HG03175 (cell line): ENCODE measurements at regions not wholly inside any gene's neighbourhood (a gene's known extent, or its start where the extent isn't known, plus 50 kb on each side); places are given as distances from the start of the nearest gene placed in this dataset.

Experiments
- ATAC-seq: cut with Tn5 transposase; IDR thresholded peaks from one replicate; pipeline ENCODE4 v1.9.1; 2021; ENCODE audit warnings: mild to moderate bottlenecking, moderate library complexity; ENCODE audit not compliant: unreplicated experiment

DNA sequence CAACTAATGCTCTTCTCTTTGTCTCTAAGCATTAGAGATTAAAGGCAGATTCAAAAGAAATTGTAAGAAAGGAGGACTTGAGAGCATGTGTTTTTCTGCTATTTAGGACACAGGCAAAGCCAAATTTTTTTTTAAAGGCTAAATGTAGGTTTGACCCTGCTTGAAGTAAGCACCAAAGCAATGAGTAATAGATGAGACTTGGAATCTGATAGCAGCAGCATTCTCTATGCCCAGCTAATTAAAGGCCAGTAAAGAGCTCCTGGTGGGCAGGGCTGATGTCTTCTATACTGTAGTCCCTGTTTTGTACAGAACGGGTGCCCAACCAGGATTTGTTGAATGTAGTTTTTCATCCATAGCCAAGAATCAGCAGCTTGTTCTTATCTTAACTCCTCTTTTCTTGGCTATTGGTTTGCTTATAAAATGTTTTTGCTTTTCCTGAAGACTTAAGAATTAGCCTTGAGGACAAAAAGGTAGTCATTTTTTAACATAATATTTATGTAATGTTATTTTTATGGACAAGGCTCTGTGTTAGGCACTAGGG, 179.6 kb downstream of the LMO4 start:
- ATAC-seq: no peak

DNA sequence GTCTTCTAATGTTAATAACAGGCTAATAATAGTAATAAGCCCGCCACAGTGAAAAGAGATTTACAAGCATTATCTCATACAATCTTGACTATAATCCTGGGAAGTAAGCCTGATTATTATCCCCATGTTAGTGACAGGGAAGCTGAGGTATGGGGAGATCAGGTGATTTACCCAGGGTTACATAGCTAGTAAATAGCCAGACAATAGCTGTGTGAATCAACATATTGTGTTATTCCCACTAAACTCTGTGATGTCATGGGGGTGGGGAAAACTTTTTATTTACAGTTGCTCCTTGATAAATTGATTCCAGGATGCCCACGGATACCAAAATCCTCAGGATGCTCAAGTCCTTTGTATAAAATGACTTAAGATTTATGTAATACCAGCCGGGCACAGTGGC, 181.9 kb downstream of the LMO4 start:
- ATAC-seq: no peak

DNA sequence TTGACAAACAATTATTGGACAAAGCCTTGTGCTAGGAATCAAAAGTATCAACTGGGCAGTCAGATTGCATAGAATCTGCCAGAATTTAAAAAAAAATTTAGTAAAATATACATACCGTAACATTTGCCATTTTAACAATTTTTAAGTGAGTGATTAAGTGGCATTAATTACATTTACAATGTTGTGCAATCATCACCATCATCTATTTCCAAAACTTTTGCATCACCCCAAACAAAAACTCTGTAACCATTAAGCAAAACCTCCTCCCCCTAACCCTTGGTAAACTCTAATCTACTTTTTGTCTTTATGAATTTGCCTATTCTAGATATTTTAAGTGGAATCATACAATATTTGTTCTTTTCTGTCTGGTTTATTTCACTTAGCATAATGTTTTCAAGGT, 182.8 kb downstream of the LMO4 start:
- no peak for ATAC-seq

DNA sequence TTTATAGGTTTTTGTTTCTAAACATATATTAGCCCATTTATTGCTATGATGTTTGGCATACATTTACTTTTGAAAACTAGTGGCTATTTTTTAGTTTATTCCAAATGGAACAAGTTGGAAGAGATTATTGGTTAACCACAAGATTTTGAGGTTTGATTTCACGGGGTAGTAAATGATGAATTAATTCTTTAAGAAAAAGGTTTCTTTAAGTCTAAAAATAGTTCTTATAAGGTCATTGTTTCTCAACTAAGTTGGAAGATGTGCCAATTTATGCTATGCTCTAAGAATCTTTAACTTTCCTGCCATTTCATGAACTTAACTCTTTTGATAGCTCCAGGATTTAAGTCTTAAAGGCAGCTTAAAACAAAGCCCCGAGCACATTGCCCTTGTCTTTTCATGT, 183.8 kb downstream of the LMO4 start:
- ATAC-seq: no peak

DNA sequence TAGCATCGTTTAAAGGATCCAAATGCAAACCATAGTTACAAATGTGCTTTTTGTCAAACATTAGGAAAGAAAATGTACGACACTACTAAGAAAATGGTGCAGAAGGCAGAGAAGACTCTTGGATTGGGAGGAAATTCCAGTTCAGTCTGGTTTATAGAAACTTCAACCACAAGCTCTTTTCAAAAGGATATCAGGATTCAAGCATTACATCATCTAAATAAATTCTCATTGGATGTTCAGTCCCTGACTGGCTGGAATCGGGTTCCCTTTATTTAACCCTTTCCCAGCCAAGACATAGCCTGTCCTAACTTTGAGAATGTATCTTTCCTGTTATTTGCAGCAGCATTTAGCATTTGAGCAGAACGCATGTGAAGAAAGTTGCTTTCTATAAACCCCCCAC, 184.6 kb downstream of the LMO4 start:
- ATAC-seq: no peak

DNA sequence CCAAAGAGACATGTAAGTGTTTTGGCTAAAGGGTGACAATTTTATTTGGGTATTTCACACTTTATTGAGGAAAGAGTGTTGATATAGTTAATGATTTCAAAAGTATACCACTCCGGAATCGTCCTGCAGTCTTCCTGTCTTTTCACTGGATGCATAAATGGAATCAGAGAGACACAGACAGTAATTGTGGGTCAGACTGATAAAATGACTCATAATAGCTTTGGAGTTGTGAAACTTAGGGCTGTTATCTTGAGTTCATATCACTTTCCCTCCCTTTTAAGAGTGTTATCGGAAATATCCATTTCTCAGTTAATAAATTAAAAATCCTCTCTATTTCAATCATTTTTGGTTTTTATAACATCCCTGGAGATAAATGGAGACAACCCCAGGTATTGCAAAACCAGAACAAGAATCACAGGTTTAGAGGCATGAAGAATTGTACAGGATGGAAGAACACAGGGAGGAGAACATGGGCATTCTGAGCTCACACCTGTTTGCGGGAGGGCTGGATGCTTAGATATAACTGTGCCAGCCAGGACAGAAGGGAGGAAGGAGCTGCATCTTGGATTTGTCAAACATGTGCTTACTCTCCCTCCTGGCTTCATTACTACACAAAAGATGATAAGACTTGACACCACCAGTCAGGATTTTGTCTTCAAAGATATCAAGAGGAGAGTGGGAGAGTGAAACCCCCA, 185.4 kb downstream of the LMO4 start:
- ATAC-seq: no peak

DNA sequence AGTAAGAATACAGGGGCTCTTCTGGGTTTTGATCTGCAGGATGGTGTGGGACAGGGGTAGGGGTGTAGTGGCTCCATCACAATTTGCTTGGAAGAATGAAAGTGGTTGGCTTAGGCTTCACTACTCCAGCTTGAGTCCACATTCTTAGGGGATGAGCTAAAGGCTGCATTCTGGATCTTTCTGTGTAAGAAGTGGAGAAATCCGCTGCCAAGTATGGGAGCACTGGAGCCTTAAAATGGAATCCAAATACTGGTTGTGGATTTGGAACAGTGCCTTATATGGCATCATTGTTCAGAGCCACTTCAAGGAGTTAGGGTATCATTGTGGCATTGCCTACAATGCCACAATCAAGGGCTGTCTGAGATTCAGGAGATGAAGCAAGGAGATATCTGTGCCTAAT, 187.1 kb downstream of the LMO4 start:
- no peak for ATAC-seq

DNA sequence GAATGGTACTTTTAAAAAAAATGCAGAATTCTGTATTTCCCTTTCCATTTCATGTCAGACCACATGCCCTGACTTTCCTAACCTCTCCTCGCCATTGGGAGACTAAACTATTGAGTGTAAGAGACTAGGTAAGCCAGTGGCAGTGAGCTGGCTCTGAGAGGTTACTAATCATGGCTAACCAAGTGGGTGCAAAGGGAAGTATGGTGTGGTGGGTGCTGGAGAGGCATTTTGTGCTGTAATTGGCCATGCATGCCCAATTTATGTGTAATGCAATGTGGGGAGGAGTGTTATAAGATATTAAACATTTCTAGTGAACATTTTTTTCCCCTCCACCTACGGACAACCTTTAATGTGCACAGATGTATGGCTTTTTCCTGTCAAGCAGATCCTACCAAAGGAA, 190.1 kb downstream of the LMO4 start:
- ATAC-seq: no peak

DNA sequence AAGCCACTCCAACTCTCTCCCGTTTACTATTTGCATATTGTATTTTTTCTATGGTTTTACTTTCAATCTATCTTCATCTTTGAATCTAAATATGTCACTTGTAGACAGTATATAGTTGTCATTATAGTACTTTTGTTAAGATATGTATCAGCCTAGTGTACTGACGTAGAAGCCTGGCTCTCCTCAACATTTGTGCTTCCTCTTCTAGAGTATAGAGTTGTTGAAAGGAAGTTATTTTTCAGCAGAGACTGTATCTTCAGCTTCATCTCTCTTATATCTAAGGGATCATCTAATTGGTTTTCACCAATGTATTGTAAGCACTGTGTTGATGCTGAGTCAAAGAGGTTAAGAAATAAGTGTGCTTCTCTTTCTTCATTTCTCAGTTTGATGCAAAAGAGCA, 192.8 kb downstream of the LMO4 start:
- ATAC-seq: no peak

DNA sequence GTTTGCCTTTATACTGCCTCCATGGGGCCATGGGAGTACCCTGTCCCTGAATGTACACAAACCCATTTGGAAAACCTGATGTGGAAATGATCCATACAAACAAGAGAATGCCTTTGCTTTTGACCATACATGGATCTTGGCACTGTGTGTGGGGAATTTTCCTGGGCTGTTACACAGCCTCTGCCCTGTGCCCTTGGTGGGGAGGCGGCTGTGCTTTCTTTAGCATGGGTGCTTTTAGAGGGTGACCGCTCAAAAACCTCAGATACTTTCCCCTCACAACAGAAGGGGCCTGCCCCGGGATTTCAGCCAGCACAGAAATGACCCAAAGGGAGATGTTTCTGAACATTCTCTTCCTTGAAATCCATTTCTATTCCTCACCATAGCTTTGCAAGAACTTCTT, 194.8 kb downstream of the LMO4 start:
- no peak for ATAC-seq

DNA sequence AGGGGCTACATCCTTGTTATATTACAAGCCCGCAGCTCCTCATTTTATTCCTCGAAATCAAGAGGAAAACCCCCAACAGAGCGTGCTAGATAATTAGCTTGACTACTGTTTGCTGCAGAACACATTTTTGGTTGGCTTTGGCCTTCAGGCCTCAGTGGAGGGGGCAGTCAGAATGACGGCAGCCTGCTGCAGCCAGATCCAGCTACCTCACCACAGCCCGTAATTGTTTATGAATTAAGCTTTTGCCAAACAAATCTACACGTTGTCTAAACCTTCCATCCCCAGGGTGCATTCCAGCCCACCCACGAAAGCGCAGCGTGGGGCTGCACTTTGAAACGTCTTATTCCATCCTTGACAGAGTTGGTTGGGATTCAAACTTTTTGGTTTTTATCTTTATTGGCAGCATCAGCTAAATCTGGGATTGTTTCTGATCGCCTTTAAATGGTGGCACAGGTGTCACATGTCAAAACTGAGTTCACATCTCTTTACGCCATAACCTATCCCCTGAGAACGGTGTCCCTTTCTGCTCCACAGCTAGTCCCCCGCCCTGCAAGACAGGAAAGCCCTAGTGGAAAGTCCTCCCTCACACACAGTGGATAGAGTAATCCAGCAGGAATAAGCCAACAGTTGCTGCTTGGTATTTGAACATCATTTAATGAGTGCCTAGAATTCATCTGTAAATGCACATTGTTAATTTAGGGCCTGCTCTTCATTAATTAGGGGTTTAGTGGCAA, 195.5 kb downstream of the LMO4 start:
- no peak for ATAC-seq

DNA sequence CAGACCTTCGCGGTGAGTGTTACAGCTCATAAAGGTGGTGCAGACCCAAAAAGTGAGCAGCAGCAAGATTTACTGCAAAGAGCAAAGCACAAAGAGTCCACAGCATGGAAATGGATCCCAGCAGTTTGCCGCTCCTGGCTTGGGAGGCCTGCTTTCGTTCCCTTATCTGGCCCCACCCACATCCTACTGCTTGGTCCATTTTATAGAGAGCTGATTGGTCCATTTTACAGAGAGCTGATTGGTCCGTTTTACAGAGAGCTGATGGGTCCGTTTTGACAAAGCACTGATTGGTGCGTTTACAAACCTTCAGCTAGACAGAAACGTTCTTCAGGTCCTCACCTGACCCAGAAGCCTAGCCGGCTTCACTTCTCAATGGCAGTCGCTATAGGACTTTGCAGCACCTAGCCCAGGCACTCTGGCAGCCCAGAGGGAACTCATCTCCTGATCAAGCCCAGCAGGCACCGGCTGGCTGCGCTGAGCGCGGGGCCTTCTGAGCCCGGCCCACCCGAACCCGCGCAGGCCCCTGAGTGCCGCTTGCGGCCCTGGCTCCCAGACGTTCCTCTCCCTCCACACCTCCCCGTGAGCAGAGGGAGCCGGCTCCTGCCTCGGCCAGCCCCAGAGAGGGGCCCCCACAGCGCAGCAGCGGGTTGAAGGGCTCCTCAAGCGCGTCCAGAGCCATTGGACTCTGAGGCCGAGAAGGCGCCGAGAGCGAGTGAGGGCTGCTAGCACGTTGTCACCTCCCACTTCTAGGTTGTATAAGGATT, 200.3 kb downstream of the LMO4 start:
- no peak for ATAC-seq

DNA sequence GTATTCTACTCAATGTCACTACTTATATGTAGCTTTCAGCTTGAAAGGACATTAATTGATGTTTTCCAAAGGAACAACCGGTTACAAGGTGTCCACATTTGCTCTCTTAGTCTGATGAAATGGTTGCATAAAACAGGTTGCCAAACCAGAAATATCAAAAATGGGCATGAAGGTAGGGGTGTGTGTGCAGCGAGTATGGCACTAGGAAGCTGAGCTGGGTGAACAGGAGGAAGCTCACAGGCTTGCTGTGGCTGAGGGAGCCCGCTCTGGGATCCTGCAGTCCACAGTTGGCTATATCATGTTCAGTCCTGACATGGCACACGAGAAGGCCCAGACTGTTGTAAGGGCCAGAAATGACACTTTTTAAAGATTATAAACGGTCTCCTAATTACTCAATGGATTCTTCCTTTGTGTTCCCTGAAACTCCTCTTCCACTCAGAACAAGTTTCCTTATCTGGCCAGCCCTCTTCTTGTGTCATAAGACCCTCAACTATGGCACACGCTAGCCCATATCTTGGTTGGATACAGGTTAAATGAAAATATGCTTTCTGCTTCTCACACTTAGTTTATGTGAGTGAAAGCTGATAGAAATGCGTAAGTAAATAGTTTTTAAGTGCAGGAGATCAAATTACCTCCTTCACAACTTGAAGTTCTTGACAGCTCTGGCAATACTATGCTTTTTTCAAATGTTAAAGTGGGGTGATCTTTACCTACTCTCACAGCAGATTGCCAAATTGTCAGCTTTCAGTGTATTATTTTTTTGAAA, 201.5 kb downstream of the LMO4 start:
- ATAC-seq: no peak

DNA sequence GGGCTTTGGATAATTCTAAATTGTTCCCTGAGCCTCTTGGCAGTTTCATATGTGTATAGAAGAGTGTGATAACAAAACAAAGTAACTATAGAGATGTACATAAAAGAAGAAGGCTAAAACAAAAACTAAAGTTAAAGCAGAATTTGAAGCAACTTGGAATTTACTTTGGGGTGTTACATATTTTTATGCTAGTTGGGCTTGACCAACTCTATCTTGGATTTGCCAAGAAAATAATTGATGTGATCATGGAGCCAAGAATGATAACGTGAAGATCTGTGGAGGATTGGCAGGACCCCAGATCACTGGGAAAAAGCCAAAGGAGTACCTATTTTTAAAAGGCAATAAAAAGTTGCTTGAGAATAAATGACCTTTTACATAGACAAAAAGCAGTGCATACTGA, 206.9 kb downstream of the LMO4 start:
- no peak for ATAC-seq

DNA sequence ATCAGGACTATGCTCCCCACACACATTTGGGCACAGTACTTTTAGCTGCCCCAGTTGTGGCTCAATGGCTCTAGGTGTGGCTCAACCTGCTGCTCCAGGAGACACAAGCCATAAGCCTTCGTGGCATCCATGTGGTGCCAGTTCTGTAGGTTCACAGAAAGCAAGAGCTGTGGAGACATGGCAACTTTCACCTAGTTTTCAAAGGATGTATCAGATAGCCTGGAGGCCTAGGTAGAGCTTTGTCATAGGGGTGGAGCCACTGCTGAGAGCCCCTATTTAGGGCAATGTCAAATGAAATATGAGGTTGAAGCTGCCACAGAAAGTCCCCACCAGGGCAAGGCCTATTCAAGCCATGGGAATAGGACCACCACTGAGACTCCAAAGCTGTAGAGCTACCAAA, 210.5 kb downstream of the LMO4 start:
- ATAC-seq: no peak

DNA sequence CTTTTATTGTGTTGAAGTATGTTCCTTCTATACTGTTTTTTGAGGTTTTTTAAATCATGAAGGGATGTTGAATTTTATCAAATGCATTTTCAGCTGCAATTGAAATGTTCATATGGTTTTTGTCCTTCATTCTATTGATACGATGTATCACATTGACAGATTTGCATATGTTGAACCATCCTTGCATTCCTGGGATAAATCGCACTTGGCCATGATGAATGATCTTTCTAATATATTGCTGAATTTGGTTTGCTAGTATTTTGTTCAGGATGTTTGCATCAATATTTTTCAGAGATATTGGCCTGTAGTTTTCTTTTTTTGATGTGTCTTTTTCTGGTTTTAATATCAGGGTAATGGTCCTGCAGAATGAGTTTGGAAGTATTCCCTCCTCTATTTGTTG, 214.0 kb downstream of the LMO4 start:
- ATAC-seq: no peak

DNA sequence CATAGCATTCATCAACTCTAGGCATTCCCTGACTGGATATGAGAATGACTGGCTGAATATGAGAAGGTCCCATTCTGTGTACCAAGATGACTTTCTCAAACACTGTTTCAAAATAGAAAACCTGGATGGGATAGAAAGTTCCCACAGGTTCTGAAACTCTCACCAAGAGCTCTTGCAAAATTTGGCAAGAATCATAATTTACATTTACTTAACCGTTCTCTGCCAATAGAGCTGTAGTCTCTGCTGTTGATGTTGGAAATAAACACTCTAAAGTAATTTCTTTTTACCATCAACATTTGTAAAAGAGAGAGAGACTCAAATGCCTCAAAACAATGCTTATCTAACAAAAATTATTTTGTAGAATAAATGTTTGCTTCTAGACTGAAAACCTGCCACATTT, 221.1 kb downstream of the LMO4 start:
- no peak for ATAC-seq

DNA sequence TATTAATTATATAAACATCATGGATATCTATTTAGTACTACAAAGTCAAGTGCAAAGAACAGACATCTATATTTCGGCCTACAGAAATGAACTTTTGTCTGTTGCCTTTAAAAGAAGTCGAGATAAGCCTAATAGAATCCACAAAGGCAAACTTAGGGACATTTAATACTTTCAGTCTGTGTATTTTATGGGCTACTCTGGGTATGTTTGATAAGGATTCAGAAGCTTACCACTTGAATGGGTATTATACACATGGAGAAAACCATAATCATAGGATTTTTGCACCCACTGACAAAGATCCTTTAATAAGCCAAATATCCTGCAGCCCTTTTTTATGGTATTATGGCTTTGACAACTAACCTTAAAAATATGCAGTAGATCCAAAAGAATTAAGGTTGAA, 224.8 kb downstream of the LMO4 start:
- no peak for ATAC-seq

DNA sequence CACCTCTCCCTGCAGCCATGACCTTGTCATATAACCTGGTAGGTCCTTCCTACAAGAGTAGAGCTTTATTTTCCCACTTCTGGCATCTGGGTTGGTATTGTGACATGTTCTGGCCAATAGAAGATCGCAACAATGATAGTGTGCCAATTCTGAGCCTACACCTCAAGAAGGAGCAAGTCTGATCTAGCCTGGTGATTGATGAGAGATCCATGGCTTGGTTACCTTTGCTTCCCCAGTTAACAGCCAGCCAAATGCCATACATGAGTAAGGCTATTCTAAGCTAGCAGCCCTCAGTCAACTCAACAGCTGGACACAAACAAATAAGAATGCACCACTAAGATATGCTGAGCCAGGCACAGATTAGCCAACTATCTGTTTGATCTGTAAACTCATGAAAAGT, 226.7 kb downstream of the LMO4 start:
- ATAC-seq: no peak

DNA sequence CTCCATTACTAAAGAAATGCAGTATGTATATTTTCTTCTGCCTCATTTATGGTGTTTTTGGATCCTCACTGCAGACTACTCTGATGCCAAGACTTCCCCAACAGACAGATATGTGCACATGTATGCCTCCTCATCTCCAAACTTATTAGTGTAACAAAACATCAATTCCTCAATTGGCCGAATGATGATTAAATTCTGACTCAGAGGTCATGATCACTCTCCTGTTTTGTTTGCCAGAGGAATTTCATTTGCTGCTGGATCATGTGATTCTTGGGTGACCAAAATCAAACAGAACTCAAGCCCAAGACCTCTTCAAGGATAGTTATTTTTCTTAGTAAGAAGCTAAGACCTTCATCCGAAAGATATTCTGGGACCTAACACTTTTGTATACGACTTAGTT, 227.6 kb downstream of the LMO4 start:
- no peak for ATAC-seq

DNA sequence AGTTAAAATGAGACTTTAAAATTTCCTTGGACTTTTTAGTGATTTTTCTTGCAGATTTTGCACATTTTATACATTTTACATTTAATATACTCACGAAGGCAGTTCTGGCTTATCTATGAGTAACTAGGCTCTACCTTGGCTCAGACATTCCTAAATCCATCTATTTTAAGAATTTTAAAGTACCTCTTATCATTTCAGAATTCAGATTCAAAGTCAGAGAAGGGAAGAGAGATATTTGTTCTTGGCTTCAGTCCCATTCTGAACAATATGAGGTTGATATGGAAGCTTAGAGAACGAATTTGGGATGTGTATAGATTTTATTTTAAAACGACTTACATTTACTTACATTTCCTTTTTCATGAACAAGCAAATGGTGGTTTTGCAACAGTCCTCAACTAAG, 230.2 kb downstream of the LMO4 start:
- no peak for ATAC-seq
